ENCODE measurements at regions not wholly inside any gene's neighbourhood (a gene's known extent, or its start where the extent isn't known, plus 50 kb on each side); places are given as distances from the start of the nearest gene placed in this dataset.
"Not testable (repeated sequence)": the region's sequence is repeated elsewhere in the genome, so short reads cannot be mapped to it uniquely, and the experiment has no call there.

- H3K27ac ChIP-seq (ENCODE audit: low read depth); H3K36me3 ChIP-seq (ENCODE audit: insufficient read depth); H3K4me2 ChIP-seq; H3K27ac Mint-ChIP-seq; H3K27me3 ChIP-seq (ENCODE audit: insufficient read depth); H3K27me3 Mint-ChIP-seq (ENCODE audit: insufficient read depth, low read depth, poor library complexity); ATAC-seq; H3K79me2 ChIP-seq (replicated peaks; ENCODE audit: insufficient read depth); H4K20me1 ChIP-seq (replicated peaks; ENCODE audit: insufficient read depth); H3K4me3 Mint-ChIP-seq; H3K4me3 ChIP-seq; H3K4me1 ChIP-seq (ENCODE audit: insufficient read depth); DNase-seq (ENCODE audit: low spot score); H3K9me3 Mint-ChIP-seq; H3K36me3 Mint-ChIP-seq (ENCODE audit: low read depth); H3F3A ChIP-seq (replicated peaks; ENCODE audit: low read depth); H3K4me1 Mint-ChIP-seq; H2AFZ ChIP-seq; H3K9me2 ChIP-seq (ENCODE audit: insufficient read depth): not testable (repeated sequence)
Observed at GRCh38 chr4:11947629-11948028, 518.9 kb upstream of the HS3ST1 start.

GRCh38 chr4:11937941-11938340 is 509.2 kb upstream of the HS3ST1 start:
- Histone ChIP-seq H2AFZ (no peak overlapping the region), H3K4me3 (no peak overlapping the region), H3K27me3 (ENCODE audit: insufficient read depth) (no peaks in the 10 kb centered on the region), H3K9me2 (ENCODE audit: insufficient read depth) (peaks cover 7% of the 10 kb centered on the region; the same call in 1 of the 2 replicates), H3K36me3 (ENCODE audit: insufficient read depth) (no peaks in the 10 kb centered on the region), H3F3A (replicated peaks; ENCODE audit: low read depth) (no peaks in the 10 kb centered on the region), H3K79me2 (replicated peaks; ENCODE audit: insufficient read depth) (no peaks in the 10 kb centered on the region), H3K4me1 (ENCODE audit: insufficient read depth) (no peaks in the 10 kb centered on the region), H3K4me2 (no peak overlapping the region), H4K20me1 (replicated peaks; ENCODE audit: insufficient read depth) (no peaks in the 10 kb centered on the region), H3K27ac (ENCODE audit: low read depth) (no peak overlapping the region)
- DNase-seq (ENCODE audit: low spot score) = no peak
- Mint-ChIP-seq H3K27me3 (ENCODE audit: insufficient read depth, low read depth, poor library complexity) (no peaks in the 10 kb centered on the region), H3K36me3 (ENCODE audit: low read depth) (peaks cover 9% of the 10 kb centered on the region; the same call in 1 of the 3 replicates), H3K9me3 (peaks cover 6% of the 10 kb centered on the region), H3K4me1 (peaks cover 4% of the 10 kb centered on the region; the same call in 2 of the 3 replicates), H3K27ac (no peak overlapping the region), H3K4me3 (no peak overlapping the region)
- TF ChIP-seq POLR2AphosphoS5 (IDR thresholded peaks at IDR 0.05; ENCODE audit: low read depth) (no peak), ETS1 (IDR thresholded peaks at IDR 0.05) (no peak), CREB1 (CRISPR knock-in tag; IDR thresholded peaks at IDR 0.05; ENCODE audit: low read depth) (no peak), ZNF462 (CRISPR knock-in tag; IDR thresholded peaks at IDR 0.05) (no peak), ZNF331 (CRISPR knock-in tag; IDR thresholded peaks at IDR 0.05; ENCODE audit: low read depth) (no peak), CTCF (conservative IDR thresholded peaks at IDR 0.05; ENCODE audit: low read depth in 2 of 2) (no peak), EZH2phosphoT487 (IDR thresholded peaks at IDR 0.05; ENCODE audit: unreplicated experiment) (no peak), ZNF114 (CRISPR knock-in tag; IDR thresholded peaks at IDR 0.05) (no peak), NANOG (IDR thresholded peaks at IDR 0.05; ENCODE audit: borderline replicate concordance) (no peak)
- no peak for ATAC-seq
